HEK293 (cell line): ENCODE measurements at regions not wholly inside any gene's neighbourhood (a gene's known extent, or its start where the extent isn't known, plus 50 kb on each side); places are given as distances from the start of the nearest gene placed in this dataset.

Source experiments
- CTCF ChIA-PET: fragments of 350-600 bp; formaldehyde crosslinking; extraction: SDS; loops from one replicate; lab custom pipeline; 2021; ENCODE audit warnings: antibody characterized with exemption; lab: Yijun Ruan, JAX
- POLR2A ChIA-PET: fragments of 300-600 bp; formaldehyde crosslinking; extraction: SDS; loops from one replicate; lab custom pipeline; 2020; ENCODE audit warnings: antibody characterized with exemption, inconsistent platforms; lab: Yijun Ruan, JAX
- H3K27ac ChIP-seq: fragments of 200-500 bp; sonication (Bioruptor generic); 2 replicates; pipeline ENCODE4 v1.5.1; 2014; ENCODE audit warnings: low read depth, low read length, control low read depth, inconsistent platforms; ENCODE audit errors: extremely low read depth
- H3K36me3 ChIP-seq, 2 experiments: fragments of 200-500 bp in 1 of 2; sonication (Bioruptor generic) in 1 of 2; 1 replicate in 1 of 2; 2 replicates in 1 of 2; pipeline ENCODE4 v1.5.1; 2014 to 2017; ENCODE audit warnings: inconsistent platforms in 2 of 2, low read length in 2 of 2; ENCODE audit not compliant: control insufficient read depth in 2 of 2, insufficient read depth in 1 of 2
- H3K4me1 ChIP-seq: fragments of 200-500 bp; sonication (Bioruptor generic); 2 replicates; pipeline ENCODE4 v1.5.1; 2014; ENCODE audit warnings: mild to moderate bottlenecking, low read length, inconsistent platforms; ENCODE audit not compliant: control insufficient read depth, insufficient read depth
- H3K4me3 ChIP-seq: 2 replicates; pipeline ENCODE4 v1.5.1; 2011; ENCODE audit warnings: low read depth, mild to moderate bottlenecking, control low read depth, low read length, moderate library complexity
- H3K9me3 ChIP-seq: fragments of 200-500 bp; sonication (Bioruptor generic); 2 replicates; pipeline ENCODE4 v1.5.1; 2014; ENCODE audit warnings: low read depth, low read length, inconsistent platforms; ENCODE audit not compliant: control insufficient read depth, insufficient read depth
- KLF9 ChIP-seq: fragments of 450-650 bp; formaldehyde crosslinking; IDR thresholded peaks from 2 replicates; pipeline ENCODE4 v1.5.1; 2016; ENCODE audit warnings: missing biosample characterization, missing genetic modification characterization, low read depth
- OSR2 ChIP-seq: fragments of 450-650 bp; formaldehyde crosslinking; IDR thresholded peaks from 2 replicates; pipeline ENCODE4 v1.5.1; 2016; ENCODE audit warnings: missing biosample characterization, missing genetic modification characterization
- SP3 ChIP-seq: fragments of 450-650 bp; formaldehyde crosslinking; IDR thresholded peaks from 2 replicates; pipeline ENCODE4 v1.5.1; 2016; ENCODE audit warnings: missing biosample characterization, missing genetic modification characterization
- TSHZ1 ChIP-seq: fragments of 450-650 bp; formaldehyde crosslinking; IDR thresholded peaks from 2 replicates; pipeline ENCODE4 v1.5.1; 2016; ENCODE audit warnings: missing biosample characterization, missing genetic modification characterization, borderline replicate concordance
- ZBTB8A ChIP-seq: fragments of 450-650 bp; formaldehyde crosslinking; IDR thresholded peaks from 2 replicates; pipeline ENCODE4 v1.5.1; 2016; ENCODE audit warnings: missing biosample characterization, missing genetic modification characterization
- ZNF114 ChIP-seq: fragments of 450-650 bp; formaldehyde crosslinking; IDR thresholded peaks from 2 replicates; pipeline ENCODE4 v1.5.0; 2017; ENCODE audit warnings: missing biosample characterization, missing genetic modification characterization
- ZNF140 ChIP-seq: fragments of 450-650 bp; formaldehyde crosslinking; IDR thresholded peaks from 2 replicates; pipeline ENCODE4 v1.5.1; 2016; ENCODE audit warnings: missing biosample characterization, missing genetic modification characterization
- ZNF221 ChIP-seq: fragments of 450-650 bp; formaldehyde crosslinking; IDR thresholded peaks from 2 replicates; pipeline ENCODE4 v1.5.1; 2017; ENCODE audit warnings: missing biosample characterization, missing genetic modification characterization, borderline replicate concordance
- ZNF341 ChIP-seq: fragments of 450-650 bp; formaldehyde crosslinking; IDR thresholded peaks from 2 replicates; pipeline ENCODE4; 2016; ENCODE audit warnings: low read depth, missing biosample characterization, missing genetic modification characterization
- ZNF394 ChIP-seq: fragments of 450-650 bp; formaldehyde crosslinking; IDR thresholded peaks from 2 replicates; pipeline ENCODE4 v1.5.1; 2016; ENCODE audit warnings: missing biosample characterization, missing genetic modification characterization, mild to moderate bottlenecking, moderate library complexity, borderline replicate concordance
- ZNF426 ChIP-seq: fragments of 450-650 bp; formaldehyde crosslinking; IDR thresholded peaks from 2 replicates; pipeline ENCODE4 v1.5.1; 2017; ENCODE audit warnings: missing biosample characterization, missing genetic modification characterization, mild to moderate bottlenecking, inconsistent platforms, moderate library complexity
- ZNF518A ChIP-seq: fragments of 450-650 bp; formaldehyde crosslinking; conservative IDR thresholded peaks from 2 replicates; pipeline ENCODE4 v1.5.1; 2016; ENCODE audit warnings: low read depth, missing biosample characterization, missing genetic modification characterization
- ZNF555 ChIP-seq: fragments of 450-650 bp; formaldehyde crosslinking; conservative IDR thresholded peaks from 2 replicates; pipeline ENCODE4 v1.5.1; 2017; ENCODE audit warnings: missing biosample characterization, mild to moderate bottlenecking, missing genetic modification characterization, inconsistent platforms
- ZNF600 ChIP-seq: fragments of 450-650 bp; formaldehyde crosslinking; IDR thresholded peaks from 2 replicates; pipeline ENCODE4 v1.5.1; 2016; ENCODE audit warnings: missing biosample characterization, missing genetic modification characterization
- ZNF623 ChIP-seq: fragments of 450-650 bp; formaldehyde crosslinking; IDR thresholded peaks from 2 replicates; pipeline ENCODE4 v1.5.1; 2016; ENCODE audit warnings: missing biosample characterization, missing genetic modification characterization
- ZNF654 ChIP-seq: fragments of 450-650 bp; formaldehyde crosslinking; IDR thresholded peaks from 2 replicates; pipeline ENCODE4 v1.5.1; 2016; ENCODE audit warnings: low read depth, missing biosample characterization, missing genetic modification characterization
- ZNF843 ChIP-seq: fragments of 450-650 bp; formaldehyde crosslinking; IDR thresholded peaks from 2 replicates; pipeline ENCODE4 v1.5.1; 2016; ENCODE audit warnings: missing biosample characterization, missing genetic modification characterization
- ZSCAN4 ChIP-seq: fragments of 450-650 bp; formaldehyde crosslinking; IDR thresholded peaks from 2 replicates; pipeline ENCODE4 v1.5.1; 2017; ENCODE audit warnings: missing biosample characterization, missing genetic modification characterization
- ZXDB ChIP-seq: fragments of 450-650 bp; formaldehyde crosslinking; IDR thresholded peaks from 2 replicates; pipeline ENCODE4 v1.5.1; 2016; ENCODE audit warnings: missing biosample characterization, missing genetic modification characterization
- TF ChIP-seq, protein P1 (sequence below): fragments of 450-650 bp; formaldehyde crosslinking; conservative IDR thresholded peaks from 2 replicates; pipeline ENCODE4 v1.5.1; 2016; ENCODE audit warnings: low read depth, missing biosample characterization, missing genetic modification characterization

DNA sequence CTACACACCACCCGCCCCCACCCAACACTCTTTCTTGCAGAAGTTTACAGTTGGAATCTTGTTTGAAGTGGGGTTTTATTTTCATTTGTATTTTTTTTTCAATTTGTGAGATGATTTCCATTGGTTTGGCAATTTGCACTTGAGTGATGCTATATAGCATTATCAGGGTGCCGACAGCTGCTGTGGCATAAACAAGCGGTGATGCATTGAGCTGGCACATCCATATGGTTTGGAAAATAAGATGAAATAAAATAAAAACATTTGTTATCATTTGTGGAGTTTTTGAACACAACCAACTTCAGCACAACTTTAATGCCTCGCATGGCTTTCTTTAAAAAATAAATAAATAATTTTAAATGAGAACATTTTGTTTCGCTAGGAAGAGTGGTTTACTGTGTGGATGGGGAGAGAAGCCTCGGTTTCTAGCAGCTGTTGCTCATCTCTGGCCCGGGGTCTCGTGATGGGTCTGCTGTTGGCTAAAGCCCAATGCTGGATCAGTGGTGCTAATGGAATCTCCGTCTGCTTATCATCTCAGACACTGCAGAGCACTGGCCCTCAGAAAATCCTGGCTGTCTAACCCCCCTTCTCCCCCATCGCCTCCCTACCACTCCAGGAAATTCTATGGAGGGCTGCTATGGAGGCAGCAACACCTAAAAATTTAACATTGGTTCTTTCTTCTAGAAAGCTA lies 192.3 kb upstream of the MAF start (continued):
- TF ChIP-seq ZNF221 (tag by site-specific recombination) (no peak), ZNF600 (tag by site-specific recombination) (no peak), SP3 (no peak), ZNF843 (tag by site-specific recombination) (no peak), OSR2 (no peak)

DNA sequence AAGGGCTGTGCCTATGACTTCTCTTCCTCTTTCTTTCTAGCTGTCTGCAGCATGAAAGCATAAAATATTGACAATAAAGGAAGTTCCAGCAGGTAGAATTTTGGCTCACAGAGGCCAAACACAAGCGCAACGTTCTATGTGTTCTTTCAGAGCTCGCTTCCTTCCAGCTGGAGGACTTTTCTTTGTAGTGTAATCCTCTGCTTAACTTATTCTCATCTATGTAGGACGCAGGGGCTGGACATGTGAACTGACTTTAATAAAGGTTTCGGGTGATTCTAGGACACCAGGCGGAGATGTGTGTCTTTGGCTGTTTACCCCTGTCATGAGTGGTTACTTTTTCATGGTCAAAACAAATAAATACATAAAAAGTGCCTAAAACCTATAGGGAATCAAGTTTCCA lies 191.5 kb upstream of the MAF start:
- Histone ChIP-seq H3K9me3 (no peaks in the 10 kb centered on the region), H3K27ac (no peak overlapping the region), H3K36me3 (no peaks in the 10 kb centered on the region), H3K4me1 (no peaks in the 10 kb centered on the region), H3K4me3 (no peak overlapping the region)
- POLR2A ChIA-PET, result no interaction called here
- CTCF ChIA-PET, result no interaction called here
- TF ChIP-seq TSHZ1 (no peak), KLF9 (no peak), ZXDB (tag by site-specific recombination) (no peak)

DNA sequence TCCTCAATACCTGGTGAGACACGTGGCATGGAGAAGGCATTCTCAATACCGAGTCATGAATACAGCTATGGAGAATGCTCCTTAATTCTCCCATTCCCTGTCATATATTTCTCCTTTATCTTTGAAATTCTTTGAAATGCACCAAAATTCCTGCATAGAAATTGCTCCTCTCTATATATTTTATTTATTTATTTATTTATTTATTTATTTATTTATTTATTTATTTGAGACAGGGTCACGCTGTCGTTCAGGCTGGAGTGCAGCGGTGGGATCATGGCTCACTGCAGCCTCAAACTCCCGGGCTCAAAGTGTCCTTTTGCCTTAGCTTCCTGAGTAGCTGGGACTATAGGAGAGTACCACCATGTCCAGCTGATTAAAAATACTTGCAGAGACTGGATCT lies 190.3 kb upstream of the MAF start:
- Histone ChIP-seq H3K4me1 (no peaks in the 10 kb centered on the region), H3K36me3 (no peaks in the 10 kb centered on the region), H3K9me3 (no peaks in the 10 kb centered on the region), H3K4me3 (no peak overlapping the region), H3K27ac (no peak overlapping the region)
- TF ChIP-seq ZNF114 (tag by site-specific recombination) (no peak), ZNF394 (tag by site-specific recombination) (peak; percentile 57; the same call in 1 of the 2 replicates), ZNF600 (tag by site-specific recombination) (no peak), ZNF341 (no peak), ZNF555 (peak; percentile 64), ZNF654 (peak; percentile 8; the same call in 1 of the 2 replicates), ZNF518A (tag by site-specific recombination) (peak; percentile 68; the same call in 1 of the 2 replicates), ZNF426 (peak; percentile 63), ZBTB8A (peak; percentile 56), ZNF140 (tag by site-specific recombination) (peak; percentile 35; the same call in 1 of the 2 replicates), ZNF623 (tag by site-specific recombination) (peak; percentile 54; the same call in 1 of the 2 replicates), ZSCAN4 (tag by site-specific recombination) (no peak)
- TF ChIP-seq, protein P1, sequence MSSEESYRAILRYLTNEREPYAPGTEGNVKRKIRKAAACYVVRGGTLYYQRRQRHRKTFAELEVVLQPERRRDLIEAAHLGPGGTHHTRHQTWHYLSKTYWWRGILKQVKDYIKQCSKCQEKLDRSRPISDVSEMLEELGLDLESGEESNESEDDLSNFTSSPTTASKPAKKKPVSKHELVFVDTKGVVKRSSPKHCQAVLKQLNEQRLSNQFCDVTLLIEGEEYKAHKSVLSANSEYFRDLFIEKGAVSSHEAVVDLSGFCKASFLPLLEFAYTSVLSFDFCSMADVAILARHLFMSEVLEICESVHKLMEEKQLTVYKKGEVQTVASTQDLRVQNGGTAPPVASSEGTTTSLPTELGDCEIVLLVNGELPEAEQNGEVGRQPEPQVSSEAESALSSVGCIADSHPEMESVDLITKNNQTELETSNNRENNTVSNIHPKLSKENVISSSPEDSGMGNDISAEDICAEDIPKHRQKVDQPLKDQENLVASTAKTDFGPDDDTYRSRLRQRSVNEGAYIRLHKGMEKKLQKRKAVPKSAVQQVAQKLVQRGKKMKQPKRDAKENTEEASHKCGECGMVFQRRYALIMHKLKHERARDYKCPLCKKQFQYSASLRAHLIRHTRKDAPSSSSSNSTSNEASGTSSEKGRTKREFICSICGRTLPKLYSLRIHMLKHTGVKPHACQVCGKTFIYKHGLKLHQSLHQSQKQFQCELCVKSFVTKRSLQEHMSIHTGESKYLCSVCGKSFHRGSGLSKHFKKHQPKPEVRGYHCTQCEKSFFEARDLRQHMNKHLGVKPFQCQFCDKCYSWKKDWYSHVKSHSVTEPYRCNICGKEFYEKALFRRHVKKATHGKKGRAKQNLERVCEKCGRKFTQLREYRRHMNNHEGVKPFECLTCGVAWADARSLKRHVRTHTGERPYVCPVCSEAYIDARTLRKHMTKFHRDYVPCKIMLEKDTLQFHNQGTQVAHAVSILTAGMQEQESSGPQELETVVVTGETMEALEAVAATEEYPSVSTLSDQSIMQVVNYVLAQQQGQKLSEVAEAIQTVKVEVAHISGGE (tag by site-specific recombination), result peak; percentile 69
- ChIA-PET CTCF (no interaction called here), POLR2A (no interaction called here)
